Gastrocnemius medialis (tissue), 4 donors: ENCODE measurements at regions not wholly inside any gene's neighbourhood (a gene's known extent, or its start where the extent isn't known, plus 50 kb on each side); places are given as distances from the start of the nearest gene placed in this dataset.
"Not testable (repeated sequence)": the region's sequence is repeated elsewhere in the genome, so short reads cannot be mapped to it uniquely, and the experiment has no call there.

Source experiments
- ATAC-seq, 2 donors: fragments of 150-250 bp; one replicate each; pipeline ENCODE4 v1.9.1; 2016
- DNase-seq, 2 donors: peaks; one replicate each; pipeline ENCODE4 v3.0.0-alpha.2; 2019
- H3K27ac ChIP-seq, 4 donors: fragments of 200-600 bp; sonication (generic); 1 replicate in 1 of 4; 2 replicates in 3 of 4; pipeline ENCODE4 v1.5.1; 2016 to 2018; ENCODE audit warnings: mild to moderate bottlenecking in 2 of 4, moderate library complexity in 1 of 4
- H3K27me3 ChIP-seq, 3 donors: fragments of 200-600 bp; sonication (generic) in 2 of 3; 1 replicate in 1 of 3; 2 replicates in 2 of 3; pipeline versions ENCODE4 v1.5.1 to v1.6.0; 2016 to 2019; ENCODE audit warnings: mild to moderate bottlenecking in 1 of 3, moderate library complexity in 1 of 3
- H3K36me3 ChIP-seq, 2 donors: fragments of 200-600 bp; sonication (generic) in 1 of 2; one replicate each; pipeline ENCODE4 v1.5.1; 2017 to 2018
- H3K4me1 ChIP-seq, 2 donors: fragments of 200-600 bp; sonication (generic) in 1 of 2; one replicate each; pipeline ENCODE4 v1.5.1; 2016 to 2017; ENCODE audit warnings: mild to moderate bottlenecking in 2 of 2
- H3K4me3 ChIP-seq, 4 donors: fragments of 200-600 bp; sonication (generic) in 3 of 4; 1 replicate in 1 of 4; 2 replicates in 3 of 4; pipeline ENCODE4 v1.5.1; 2016 to 2019; ENCODE audit warnings: mild to moderate bottlenecking in 2 of 4
- H3K9me3 ChIP-seq, 3 donors: fragments of 200-600 bp; sonication (generic) in 2 of 3; 1 replicate in 1 of 3; 2 replicates in 2 of 3; pipeline ENCODE4 v1.5.1; 2016 to 2019
- POLR2A ChIP-seq, 2 donors: fragments of 450-650 bp; IDR thresholded peaks; one replicate each; pipeline ENCODE4 v1.6.1; 2017; ENCODE audit warnings: antibody characterized with exemption in 2 of 2, mild to moderate bottlenecking in 2 of 2, moderate library complexity in 2 of 2
- in situ Hi-C, 4 donors: fragments of 200-750 bp; cut with MboI; loops; one replicate each; pipeline versions ENCODE4 v1.15.0 to v1.8.0; 2017; ENCODE audit warnings: low sequenced_read_pairs in 4 of 4
- intact Hi-C: fragments of 100-400 bp; cut with DNase I; formaldehyde crosslinking; loops from one replicate; pipeline ENCODE4 v1.15.1; 2023; ENCODE audit warnings: low total_unique reads
- TF ChIP-seq, protein P1 (sequence below), 5 experiments: fragments of 450-650 bp in 3 of 5; fragments of 200-600 bp in 2 of 5; sonication (generic) in 2 of 5; IDR thresholded peaks in 4 of 5; conservative IDR thresholded peaks in 1 of 5; 1 replicate in 4 of 5; 2 replicates in 1 of 5; pipeline ENCODE4 v1.5.1; 2016 to 2019; ENCODE audit warnings: antibody characterized with exemption in 5 of 5, mild to moderate bottlenecking in 3 of 5, moderate library complexity in 3 of 5

DNA sequence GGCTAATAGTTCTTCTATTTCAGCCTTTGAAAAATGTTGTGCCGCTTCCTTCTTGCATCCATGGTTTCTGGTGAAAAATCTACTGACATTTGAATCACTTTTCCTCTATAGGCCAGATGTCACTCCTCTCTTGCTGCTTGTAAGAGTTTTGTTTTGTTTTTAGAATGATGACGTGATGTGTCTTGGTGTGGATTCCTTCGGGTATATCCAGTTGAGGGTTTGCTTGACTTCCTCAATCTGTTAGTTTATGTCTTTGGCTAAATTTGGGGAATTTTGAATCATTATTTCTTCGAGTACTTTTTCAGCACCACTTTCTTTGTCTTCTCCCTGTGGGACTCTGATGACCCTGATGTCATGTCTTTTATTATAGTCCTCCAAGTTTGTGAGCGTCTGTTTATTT, 175.5 kb downstream of the MYLK4 start:
- Histone ChIP-seq H3K36me3 (no peaks in the 10 kb centered on the region), H3K27ac (no peak overlapping the region), H3K4me3 (no peak overlapping the region), H3K9me3 (no peaks in the 10 kb centered on the region), H3K4me1 (no peaks in the 10 kb centered on the region), H3K27me3 (no peaks in the 10 kb centered on the region)
- no peak for ATAC-seq
- intact Hi-C loops (no loop called here), in situ Hi-C loops (no loop called here)
- no peak for DNase-seq
- TF ChIP-seq POLR2A (IDR thresholded peaks at IDR 0.05): no peak
- TF ChIP-seq, protein P1, sequence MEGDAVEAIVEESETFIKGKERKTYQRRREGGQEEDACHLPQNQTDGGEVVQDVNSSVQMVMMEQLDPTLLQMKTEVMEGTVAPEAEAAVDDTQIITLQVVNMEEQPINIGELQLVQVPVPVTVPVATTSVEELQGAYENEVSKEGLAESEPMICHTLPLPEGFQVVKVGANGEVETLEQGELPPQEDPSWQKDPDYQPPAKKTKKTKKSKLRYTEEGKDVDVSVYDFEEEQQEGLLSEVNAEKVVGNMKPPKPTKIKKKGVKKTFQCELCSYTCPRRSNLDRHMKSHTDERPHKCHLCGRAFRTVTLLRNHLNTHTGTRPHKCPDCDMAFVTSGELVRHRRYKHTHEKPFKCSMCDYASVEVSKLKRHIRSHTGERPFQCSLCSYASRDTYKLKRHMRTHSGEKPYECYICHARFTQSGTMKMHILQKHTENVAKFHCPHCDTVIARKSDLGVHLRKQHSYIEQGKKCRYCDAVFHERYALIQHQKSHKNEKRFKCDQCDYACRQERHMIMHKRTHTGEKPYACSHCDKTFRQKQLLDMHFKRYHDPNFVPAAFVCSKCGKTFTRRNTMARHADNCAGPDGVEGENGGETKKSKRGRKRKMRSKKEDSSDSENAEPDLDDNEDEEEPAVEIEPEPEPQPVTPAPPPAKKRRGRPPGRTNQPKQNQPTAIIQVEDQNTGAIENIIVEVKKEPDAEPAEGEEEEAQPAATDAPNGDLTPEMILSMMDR (IDR thresholded peaks at IDR 0.05 in 4 of 5, conservative IDR thresholded peaks at IDR 0.05 in 1 of 5): no peak

DNA sequence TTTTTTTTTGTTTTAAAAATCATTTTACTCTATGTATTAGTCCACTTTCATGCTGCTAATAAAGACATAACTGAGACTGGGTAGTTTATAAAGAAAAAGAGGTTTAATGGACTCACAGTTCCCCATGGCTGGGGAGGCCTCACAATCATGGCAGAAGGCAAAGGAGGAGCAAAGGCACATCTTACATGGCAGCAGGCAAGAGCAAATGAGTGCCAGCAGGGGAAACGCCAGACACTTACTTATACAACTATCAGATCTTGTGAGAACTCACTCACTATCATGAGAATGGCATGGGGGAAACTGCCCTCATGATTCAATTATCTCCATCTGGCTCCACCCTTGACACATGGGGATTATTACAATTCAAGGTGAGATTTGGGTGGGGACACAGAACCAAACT, 181.3 kb downstream of the MYLK4 start:
- H3K27me3 ChIP-seq, intact Hi-C loops, ATAC-seq, H3K4me3 ChIP-seq, H3K36me3 ChIP-seq, H3K9me3 ChIP-seq, H3K4me1 ChIP-seq, H3K27ac ChIP-seq, DNase-seq, in situ Hi-C loops: not testable (repeated sequence)

GRCh38 chr6:2566048-2566447, 184.7 kb downstream of the MYLK4 start:
- no peaks in the 10 kb centered on the region for H3K4me1 ChIP-seq

GRCh38 chr6:2565499-2565898, 185.2 kb downstream of the MYLK4 start:
- in situ Hi-C loops (no loop called here), intact Hi-C loops (no loop called here)
- Histone ChIP-seq H3K36me3 (no peaks in the 10 kb centered on the region), H3K27ac (no peak overlapping the region), H3K27me3 (no peaks in the 10 kb centered on the region), H3K9me3 (no peaks in the 10 kb centered on the region), H3K4me1 (no peaks in the 10 kb centered on the region), H3K4me3 (no peak overlapping the region)
- no peak for DNase-seq
- TF ChIP-seq POLR2A (IDR thresholded peaks at IDR 0.05): no peak
- TF ChIP-seq, protein P1 (IDR thresholded peaks at IDR 0.05 in 4 of 5, conservative IDR thresholded peaks at IDR 0.05 in 1 of 5): no peak
- no peak for ATAC-seq

More at GRCh38 chr6:2566048-2566447, 184.7 kb downstream of the MYLK4 start:
- no peak for DNase-seq
- in situ Hi-C loops: no loop called here
- ATAC-seq: no peak
- TF ChIP-seq, protein P1 (IDR thresholded peaks at IDR 0.05 in 4 of 5, conservative IDR thresholded peaks at IDR 0.05 in 1 of 5): no peak
- no peak for TF ChIP-seq POLR2A (IDR thresholded peaks at IDR 0.05)
- no peak overlapping the region for H3K27ac ChIP-seq
- no peaks in the 10 kb centered on the region for H3K36me3 ChIP-seq
- intact Hi-C loops: no loop called here
- H3K4me3 ChIP-seq: no peak overlapping the region
- H3K27me3 ChIP-seq: no peaks in the 10 kb centered on the region
- H3K9me3 ChIP-seq: no peaks in the 10 kb centered on the region

DNA sequence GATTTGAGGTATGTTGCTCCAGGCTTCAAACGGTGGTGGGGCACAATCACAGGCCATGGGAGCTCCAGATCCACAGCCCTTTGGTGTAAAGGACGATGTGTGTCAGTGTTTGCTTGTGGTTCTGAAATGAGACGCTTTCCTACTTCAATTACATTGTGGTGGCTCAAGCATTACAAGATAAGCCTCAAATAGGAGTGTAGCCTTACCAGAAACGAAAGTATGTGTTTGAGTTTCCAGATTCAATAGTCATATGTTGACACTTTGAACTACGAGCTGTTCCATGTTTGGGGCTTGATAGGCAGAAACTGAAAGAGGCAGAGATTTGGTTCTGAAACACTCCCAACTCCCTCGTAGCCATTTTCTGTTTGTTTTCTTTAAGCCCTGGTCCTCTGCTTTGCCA, 187.1 kb downstream of the MYLK4 start:
- DNase-seq (no peak), ATAC-seq (no peak)
- intact Hi-C loops (no loop called here), in situ Hi-C loops (no loop called here)
- Histone ChIP-seq H3K4me3 (no peak overlapping the region), H3K36me3 (no peaks in the 10 kb centered on the region), H3K9me3 (no peaks in the 10 kb centered on the region), H3K4me1 (no peaks in the 10 kb centered on the region), H3K27me3 (no peaks in the 10 kb centered on the region), H3K27ac (no peak overlapping the region)
- TF ChIP-seq POLR2A (IDR thresholded peaks at IDR 0.05): no peak
- TF ChIP-seq, protein P1 (IDR thresholded peaks at IDR 0.05 in 4 of 5, conservative IDR thresholded peaks at IDR 0.05 in 1 of 5): no peak
